ENCODE measurements at regions not wholly inside any gene's neighbourhood (a gene's known extent, or its start where the extent isn't known, plus 50 kb on each side); places are given as distances from the start of the nearest gene placed in this dataset.
A peak's percentile ranks its signal among the peaks of the same experiment; 100 is the strongest.
"Not testable (repeated sequence)": the region's sequence is repeated elsewhere in the genome, so short reads cannot be mapped to it uniquely, and the experiment has no call there.

DNA sequence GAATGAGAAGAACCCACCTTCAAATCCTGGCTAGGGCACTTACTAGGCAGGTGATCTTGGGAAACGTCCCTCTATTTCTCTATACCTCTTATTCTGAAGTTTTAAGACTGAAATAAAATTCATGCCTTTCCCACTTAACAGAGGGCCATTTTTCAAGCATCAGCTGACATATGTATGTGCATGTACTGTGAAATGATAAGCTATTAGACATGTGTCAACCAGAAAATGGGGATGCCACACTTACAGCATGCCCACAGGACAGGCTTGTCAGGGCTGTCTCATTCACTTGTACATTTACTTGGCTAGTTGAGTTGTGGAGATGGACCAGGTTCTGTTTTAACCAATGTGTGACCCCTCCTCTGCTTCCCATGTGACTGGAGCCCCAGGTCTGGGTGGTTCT lies 78.5 kb downstream of the C9orf152 start:
- DNase-seq = no peak

DNA sequence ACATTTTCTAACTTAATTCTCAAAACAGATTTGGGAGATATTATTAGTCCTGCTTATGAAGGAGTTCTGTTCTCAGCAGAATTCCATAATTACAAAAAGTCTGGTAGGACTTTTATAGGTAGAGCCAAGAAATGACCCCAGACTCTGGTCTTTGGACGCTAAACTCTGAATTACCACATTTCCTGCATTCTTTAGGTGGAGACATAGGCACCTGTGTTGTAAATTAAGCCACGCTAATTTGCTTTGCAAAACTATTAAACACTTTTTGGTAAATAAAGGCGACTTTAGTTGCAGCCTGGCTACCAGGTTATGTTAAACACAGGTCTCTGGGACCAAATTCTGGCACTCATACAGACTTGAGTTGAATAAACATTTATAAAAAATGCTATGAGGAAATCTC lies 77.7 kb downstream of the C9orf152 start:
- no peak for DNase-seq

DNA sequence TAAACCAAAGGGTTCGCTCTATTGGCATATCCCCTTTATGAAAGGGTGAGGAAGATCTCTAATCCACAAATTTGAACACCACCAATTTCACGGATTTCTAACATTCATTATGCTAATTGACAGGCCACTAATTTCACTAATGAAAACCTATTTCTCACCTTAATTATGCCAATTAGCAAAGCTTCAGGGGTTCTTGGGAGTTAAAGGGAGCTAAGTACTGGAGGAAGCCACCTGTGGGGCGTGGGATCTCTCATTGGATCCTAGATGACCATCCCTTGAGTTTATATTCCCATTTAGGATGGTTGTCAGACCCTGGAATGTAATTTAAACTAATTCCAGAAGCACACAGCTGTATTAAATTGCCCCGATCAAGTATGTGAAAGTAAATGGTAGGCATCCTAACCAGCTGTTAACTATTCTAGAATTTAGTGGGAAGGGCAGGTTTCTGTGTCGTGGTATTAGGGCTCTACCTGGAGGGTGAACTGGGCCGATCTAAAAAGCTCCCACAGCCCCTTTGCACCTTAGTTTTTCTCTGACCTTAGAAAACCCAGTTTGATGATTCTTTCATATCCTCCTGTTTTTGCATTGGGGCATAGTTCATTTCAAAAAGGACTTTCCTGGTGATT lies 77.1 kb downstream of the C9orf152 start:
- no peak for DNase-seq

DNA sequence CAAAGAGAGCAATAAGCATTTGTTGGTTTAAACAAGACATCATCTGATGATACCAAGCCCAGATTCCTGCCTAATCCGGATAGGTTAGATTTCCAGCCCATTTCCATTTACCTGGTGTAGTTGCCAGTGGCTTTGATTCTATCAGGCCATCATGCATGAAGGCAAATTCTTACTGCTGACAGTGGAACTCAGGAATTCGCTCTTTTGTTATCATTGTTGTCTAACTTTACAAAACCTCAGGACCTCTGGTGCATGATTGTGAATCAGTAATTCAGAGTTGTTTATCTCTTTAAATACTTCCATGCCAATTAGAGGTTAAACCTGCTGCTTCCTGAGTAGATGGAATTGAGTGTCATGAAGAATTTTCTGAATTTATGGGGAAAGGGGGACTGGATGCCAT lies 76.5 kb downstream of the C9orf152 start:
- DNase-seq = no peak

DNA sequence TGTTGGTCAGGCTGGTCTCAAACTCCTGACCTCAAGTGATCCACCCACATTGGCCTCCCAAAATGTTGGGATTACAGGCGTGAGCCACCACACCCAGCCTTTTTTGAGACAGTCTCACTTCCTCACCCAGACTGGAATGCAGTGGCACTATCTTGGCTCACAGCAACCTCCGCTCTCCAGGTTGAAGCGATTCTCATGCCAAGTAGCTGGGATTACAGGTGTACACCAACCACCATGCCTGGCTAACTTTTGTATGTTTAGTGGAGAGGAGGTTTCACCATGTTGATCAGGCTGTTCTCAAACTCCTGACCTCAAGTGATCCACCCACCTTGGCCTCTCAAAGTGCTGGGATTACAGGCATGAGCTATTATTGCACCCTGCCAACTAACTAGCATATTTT lies 75.4 kb downstream of the C9orf152 start:
- DNase-seq = not testable (repeated sequence)

DNA sequence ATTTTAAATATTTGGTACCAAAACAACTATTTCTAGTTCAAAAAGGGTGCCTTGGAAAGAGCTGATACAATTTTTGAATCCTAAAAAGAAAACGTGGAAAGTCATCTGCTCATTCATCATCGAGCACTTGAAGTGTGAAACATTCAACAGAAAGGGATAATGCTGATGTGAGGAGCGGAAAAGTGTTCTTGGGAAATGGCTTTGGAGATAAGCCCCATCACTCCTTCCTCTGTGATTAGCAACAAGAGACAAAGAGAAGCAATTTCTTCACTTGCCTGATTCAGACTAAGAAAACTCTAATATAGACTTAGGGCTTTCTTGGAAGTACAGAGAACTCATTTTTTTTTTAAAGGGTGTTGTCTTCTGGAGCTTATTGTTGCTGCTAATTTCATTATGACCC lies 74.9 kb downstream of the C9orf152 start:
- no peak for DNase-seq

DNA sequence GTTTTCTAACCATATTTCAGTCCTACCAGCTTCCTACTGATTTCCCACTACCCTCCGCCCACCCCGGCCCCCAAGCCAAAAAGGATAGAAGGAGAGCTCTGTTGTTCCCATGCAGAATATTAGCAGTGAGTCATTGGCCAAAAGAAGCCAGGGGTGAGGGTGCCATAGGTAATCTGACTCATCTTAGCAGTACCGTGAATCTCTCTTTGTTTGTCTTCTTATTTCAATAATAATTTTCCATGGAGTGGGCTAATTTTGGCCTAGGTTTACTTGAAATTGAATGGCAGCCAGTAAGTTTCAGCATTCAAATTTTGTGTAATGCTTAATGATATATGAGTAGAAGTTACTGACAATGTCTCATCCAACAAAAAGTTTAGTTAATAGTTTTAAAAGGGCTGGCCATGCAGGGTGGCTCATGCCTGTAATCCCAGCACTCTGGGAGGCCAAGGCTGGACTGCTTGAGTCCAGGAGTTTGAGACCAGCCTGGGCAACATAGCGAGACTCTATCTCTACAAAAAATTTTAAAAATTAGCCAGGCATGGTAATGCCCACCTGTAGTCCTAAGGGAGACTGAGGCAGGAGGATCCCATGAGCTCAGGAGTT lies 74.2 kb downstream of the C9orf152 start:
- DNase-seq = no peak

DNA sequence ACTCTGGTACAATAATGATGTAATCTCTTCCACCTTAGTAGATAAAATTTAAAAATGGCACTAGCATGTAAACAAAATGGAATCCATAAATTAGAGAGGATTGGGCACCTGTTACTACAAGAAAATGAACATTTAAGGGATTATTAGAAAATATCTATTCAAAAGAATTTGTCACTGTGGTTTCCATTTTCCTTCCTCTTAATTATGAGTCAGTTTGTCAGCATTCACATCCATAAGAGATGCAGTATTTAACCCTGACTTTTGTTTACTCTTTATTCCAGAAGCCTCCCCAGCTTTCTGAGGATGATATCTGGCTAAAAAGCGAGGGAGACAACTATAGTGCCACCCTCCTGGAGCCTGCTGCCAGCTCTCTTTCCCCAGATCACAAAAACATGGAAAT lies 72.1 kb downstream of the C9orf152 start:
- no peak for DNase-seq

DNA sequence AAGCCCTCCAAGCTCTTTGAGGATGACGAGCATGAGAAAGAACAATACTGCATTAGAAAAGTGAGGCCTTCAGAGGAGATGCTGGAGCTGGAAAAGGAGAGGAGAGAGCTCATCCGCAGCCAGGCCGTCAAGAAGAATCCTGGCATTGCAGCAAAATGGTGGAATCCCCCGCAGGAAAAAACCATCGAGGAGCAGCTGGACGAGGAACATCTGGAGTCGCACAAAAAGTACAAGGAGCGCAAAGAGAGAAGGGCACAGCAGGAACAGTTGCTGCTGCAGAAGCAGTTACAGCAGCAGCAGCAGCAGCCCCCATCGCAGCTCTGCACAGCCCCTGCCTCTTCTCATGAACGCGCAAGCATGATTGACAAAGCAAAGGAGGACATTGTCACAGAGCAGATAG lies 71.2 kb downstream of the C9orf152 start:
- no peak for DNase-seq

DNA sequence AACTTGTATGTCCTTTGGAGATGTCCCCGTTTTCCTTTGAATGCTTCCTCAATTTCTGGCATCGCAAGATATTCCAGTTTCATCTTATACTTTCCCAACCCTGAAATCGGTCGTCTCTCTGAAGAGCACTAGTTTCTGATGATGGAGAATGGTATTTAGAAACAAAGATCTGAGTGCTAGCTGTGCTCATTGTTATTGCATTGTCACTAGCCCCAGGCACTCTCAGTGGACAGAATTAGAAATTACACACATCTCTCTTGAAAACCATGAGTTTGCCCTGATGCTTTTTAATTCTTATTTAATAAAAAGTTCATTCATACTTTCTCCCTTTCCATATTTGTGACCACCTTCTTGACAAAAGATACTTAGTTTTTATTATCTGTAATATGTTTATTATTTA lies 67.7 kb downstream of the C9orf152 start:
- DNase-seq = no peak

DNA sequence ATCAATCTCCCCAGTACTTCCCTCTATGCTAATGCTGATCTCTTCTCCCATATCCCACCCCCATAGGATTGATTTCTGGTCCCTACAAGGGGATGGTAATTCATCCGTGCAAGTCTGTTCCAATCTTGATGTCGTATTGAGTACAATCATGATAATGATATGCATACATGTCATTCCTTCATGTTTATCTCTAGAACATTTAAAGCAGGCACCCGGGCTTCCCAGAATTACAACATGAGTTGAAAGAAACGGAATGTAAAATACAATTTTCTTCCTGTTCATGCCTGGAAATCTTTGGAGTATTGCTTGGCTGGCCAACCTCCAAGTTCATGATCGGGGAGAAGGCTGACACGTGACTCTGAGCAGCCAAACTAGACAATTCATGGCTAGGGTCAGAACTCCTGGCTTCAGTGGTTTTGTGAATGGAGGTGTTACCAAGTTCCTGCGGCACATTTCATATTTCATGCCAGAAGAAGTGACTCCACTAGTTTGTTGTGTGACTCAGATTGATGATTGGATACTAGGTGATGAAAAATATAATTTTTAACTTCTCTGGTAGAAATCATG lies 66.6 kb downstream of the C9orf152 start:
- DNase-seq = no peak

DNA sequence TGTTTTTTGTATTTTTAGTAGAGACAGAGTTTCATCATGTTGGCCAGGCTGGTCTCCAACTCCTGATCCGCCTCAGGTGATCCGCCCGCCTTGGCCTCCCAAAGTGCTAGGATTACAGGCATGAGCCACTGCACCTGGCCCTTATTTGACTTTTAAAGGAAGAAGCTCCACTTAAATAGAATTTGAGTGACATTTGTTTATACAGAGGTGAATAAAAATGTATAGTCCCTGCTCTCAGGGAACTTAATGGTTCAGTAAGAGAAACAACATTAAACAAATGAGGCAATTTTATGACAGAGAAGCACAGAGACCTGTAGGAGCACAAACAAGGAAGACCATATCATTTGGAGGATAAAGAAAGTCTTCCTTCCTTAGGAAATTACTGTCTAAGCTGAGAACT lies 65.7 kb downstream of the C9orf152 start:
- DNase-seq = no peak

DNA sequence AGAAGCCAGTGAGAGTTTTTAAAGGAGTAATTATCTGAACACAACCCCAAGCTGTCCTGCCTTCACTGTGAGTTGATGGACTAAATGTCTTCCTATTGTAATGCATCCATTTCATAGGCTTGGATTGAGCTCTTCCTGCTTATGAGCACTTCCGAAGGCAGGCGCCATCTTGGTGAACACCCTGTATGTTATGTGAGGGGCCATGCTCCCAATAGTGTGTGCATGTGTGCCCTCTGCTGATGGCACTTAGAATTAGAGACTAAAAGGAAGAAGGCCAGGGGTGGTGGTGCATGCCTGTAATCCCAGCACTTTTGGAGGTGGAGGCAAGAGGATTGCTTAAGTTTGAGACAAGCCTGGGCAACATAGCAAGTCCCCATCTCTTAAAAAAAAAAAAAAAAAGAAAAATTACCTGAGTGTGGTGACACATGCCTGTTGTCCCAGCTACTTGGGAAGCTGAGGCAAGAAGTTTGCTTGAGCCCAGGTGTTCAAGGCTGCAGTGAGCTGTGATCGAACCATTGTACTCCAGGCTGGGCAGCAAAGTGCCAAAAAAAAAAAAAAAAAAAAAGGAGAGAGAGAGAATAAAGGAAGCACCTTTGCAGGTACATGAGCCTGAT lies 65.0 kb downstream of the C9orf152 start:
- DNase-seq = no peak

DNA sequence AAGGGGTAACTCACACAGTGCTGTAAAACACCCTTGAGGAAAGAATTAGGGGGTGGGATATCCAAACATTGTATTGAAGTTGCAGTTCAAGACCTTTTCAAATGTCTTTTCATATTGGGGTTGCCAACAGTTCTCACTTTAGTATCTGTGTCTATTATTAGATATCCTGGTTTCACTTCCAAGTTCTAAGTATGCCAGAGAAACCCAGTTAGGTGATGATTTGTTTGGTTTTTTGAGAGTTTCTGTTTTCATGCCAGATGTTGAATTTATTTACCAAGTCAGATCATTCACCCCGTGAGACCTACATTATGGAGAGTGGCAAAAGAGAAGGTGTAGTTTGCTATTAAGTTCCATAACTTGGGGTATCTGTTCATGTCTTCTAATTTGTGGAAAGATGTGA lies 64.5 kb downstream of the C9orf152 start:
- no peak for DNase-seq

DNA sequence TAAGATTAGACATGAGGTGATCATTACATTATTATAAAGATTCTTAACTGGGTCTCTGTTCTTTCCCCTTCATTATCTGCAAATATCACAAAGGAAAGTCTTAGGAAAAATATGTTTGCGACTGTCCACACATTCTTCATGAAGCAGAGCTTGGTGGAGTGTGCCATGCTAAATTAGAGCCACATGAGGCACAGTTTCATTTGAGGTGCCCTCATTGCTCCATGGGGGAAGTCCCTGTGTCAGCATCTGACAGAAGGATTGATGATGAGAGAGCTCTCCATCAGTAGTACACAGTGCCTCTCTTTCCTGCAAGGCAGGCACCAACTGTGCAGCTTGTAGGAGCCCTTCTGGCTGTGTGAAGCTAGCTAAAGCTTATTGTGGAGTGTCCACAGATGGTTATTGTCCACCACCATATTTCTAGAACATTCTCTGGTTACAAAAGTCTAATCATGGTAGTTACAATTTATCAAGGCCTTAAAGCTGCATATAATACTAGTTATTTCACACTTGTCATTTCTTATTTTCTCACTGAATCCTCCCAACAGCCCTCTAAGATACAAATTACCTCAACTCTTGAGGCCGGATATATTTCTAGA lies 63.9 kb downstream of the C9orf152 start:
- peak; percentile 66 for DNase-seq

DNA sequence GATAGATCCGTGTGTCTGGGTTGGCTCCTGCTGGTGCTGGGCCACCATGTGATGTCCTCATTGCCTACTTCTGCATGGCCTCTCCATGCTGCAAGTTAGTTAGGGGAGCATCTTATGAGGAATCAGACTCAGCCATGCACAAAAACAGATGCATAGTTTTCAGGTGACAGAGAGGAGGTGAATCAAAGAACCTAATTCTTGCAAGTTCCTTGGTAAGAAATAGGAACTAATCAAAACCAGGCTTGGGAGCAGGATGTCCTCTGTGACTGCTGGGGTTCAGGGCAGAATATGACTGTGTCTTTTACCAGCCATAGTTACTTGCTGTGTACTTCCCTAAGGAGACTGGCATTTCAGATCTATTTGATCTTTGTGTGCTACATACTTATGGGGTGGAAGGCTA lies 61.6 kb downstream of the C9orf152 start:
- no peak for DNase-seq

DNA sequence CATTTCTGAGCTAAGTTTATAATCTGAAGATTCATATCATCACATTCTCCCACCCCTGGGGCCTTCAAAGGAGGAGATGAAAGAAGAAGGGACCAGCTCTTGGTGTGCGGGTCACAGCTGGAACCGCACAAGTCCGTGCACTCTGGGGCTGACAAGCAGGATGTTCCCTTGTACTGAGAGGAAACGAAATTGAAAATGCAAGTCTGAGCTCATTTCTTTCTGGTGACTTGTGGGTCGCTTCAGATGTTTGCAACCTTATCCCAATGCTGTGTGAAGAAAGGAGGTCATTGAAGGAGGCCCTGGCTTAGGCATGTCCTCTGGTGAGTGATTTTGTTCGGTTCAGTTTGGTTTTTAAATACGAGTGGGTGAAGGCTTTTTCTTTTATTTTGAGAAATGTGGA lies 59.6 kb downstream of the C9orf152 start:
- peak; percentile 78 for DNase-seq

DNA sequence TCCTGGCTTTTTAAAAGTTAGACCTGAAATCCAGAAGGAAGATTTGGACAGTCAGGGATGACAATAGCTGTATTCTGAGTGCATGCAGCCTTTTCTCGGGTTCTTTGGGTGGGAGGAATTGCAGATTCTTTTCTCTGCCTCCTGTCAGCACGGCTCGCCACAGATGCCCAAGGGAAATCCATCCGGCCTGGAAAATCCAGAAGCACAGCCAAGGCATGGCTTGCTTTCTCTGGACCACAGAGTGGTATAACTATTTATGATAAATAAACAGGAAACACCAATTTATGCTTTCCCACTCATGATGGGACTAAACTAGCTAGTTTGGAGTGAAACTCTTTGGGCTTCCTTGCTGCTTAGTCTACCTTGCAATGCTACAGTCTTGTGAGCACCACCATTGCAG lies 59.1 kb downstream of the C9orf152 start:
- DNase-seq = no peak

Data from activated effector memory CD4-positive, alpha-beta T cell treated with anti-CD3 and anti-CD28 coated beads, Interleukin-2, amount 50 U/mL, for 16 hours (primary cell).